DMS53 (cell line): ENCODE measurements at regions not wholly inside any gene's neighbourhood (a gene's known extent, or its start where the extent isn't known, plus 50 kb on each side); places are given as distances from the start of the nearest gene placed in this dataset.
"Not testable (repeated sequence)": the region's sequence is repeated elsewhere in the genome, so short reads cannot be mapped to it uniquely, and the experiment has no call there.

Experiments used
- DNase-seq: peaks from one replicate; lab custom pipeline; 2025; lab: John Stamatoyannopoulos, UW

GRCh38 chr17:71872843-71873485 lies 247.9 kb upstream of the SOX9 start:
- DNase-seq = no peak

GRCh38 chr17:71874773-71875172 lies 246.0 kb upstream of the SOX9 start:
- DNase-seq = not testable (repeated sequence)

- DNase-seq = no peak
These were observed 242.5 kb upstream of the SOX9 start for GRCh38 chr17:71878271-71878670.

- DNase-seq = no peak
These were observed 241.8 kb upstream of the SOX9 start for GRCh38 chr17:71878998-71879397.

GRCh38 chr17:71881041-71881440 lies 239.8 kb upstream of the SOX9 start:
- DNase-seq = no peak

- no peak for DNase-seq
These were observed 239.2 kb upstream of the SOX9 start for GRCh38 chr17:71881581-71881980.

- no peak for DNase-seq
These were observed 237.6 kb upstream of the SOX9 start for GRCh38 chr17:71883258-71883657.

GRCh38 chr17:71883845-71884244 lies 237.0 kb upstream of the SOX9 start:
- no peak for DNase-seq

GRCh38 chr17:71885662-71886061 lies 235.2 kb upstream of the SOX9 start:
- DNase-seq = no peak

- no peak for DNase-seq
These were observed 221.5 kb upstream of the SOX9 start for GRCh38 chr17:71899317-71899716.

- no peak for DNase-seq
These were observed 220.1 kb upstream of the SOX9 start for GRCh38 chr17:71900621-71901229.

- no peak for DNase-seq
These were observed 217.8 kb upstream of the SOX9 start for GRCh38 chr17:71902894-71903506.

- DNase-seq = peak; percentile 14
These were observed 215.3 kb upstream of the SOX9 start for GRCh38 chr17:71905376-71906031.

- no peak for DNase-seq
These were observed 211.7 kb upstream of the SOX9 start for GRCh38 chr17:71909155-71909554.

- DNase-seq = no peak
These were observed 210.8 kb upstream of the SOX9 start for GRCh38 chr17:71910002-71910401.

- no peak for DNase-seq
These were observed 206.8 kb upstream of the SOX9 start for GRCh38 chr17:71914042-71914441.

GRCh38 chr17:71914812-71915211 lies 206.0 kb upstream of the SOX9 start:
- DNase-seq = no peak

GRCh38 chr17:71917715-71918114 lies 203.1 kb upstream of the SOX9 start:
- peak; percentile 10 for DNase-seq

GRCh38 chr17:71919186-71919585 lies 201.6 kb upstream of the SOX9 start:
- DNase-seq = no peak

- no peak for DNase-seq
These were observed 200.9 kb upstream of the SOX9 start for GRCh38 chr17:71919896-71920295.

GRCh38 chr17:71921796-71922195 lies 199.0 kb upstream of the SOX9 start:
- DNase-seq = peak; percentile 7

- DNase-seq = peak; percentile 45
These were observed 198.4 kb upstream of the SOX9 start for GRCh38 chr17:71922439-71922838.

GRCh38 chr17:71926746-71927398 lies 193.9 kb upstream of the SOX9 start:
- DNase-seq = no peak
